ENCODE measurements at regions not wholly inside any gene's neighbourhood (a gene's known extent, or its start where the extent isn't known, plus 50 kb on each side); places are given as distances from the start of the nearest gene placed in this dataset.

DNA sequence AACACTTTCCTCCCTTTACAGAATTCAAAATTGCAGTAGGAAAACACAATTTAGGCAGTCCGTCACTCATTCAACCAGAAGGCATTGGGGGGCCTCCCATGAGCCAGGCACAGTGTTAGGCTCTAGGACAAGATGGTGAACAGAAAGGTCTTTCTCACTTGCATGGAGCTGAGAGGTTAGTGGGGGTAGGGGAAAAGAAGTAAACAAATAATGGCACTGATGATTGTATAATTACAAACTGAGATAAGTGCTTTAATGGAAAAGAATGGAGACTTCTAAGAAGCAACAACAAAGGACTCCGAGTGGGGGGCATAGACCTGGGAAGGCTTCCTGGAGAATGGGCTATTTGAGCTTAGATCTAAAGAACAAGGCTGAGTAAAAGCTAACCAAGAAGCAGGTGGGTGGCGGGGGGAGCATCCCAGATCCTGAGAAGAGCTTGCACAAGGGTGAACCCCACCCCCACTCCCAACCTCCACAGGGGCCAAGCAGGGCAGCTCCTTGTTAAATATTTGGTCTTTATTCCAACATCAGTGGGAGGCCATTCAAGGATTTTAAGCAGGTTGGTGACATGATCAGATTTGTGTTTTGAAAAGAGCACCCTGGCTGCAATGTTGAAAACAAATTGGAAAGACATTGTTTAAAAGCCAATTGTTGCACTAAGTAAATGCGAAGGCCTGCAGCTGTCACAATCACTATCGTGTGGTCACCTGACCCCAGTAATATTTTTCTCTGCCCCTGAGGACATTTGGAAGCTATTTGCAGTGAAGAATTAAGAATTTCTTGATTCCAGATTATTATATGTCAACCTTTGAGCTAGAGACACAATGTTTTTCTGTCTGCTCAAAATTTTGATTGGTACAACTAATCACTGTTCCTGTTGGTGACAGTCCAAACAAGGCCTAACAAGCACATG lies 73.9 kb upstream of the EFNA5 start:
- TF ChIP-seq, protein P1, sequence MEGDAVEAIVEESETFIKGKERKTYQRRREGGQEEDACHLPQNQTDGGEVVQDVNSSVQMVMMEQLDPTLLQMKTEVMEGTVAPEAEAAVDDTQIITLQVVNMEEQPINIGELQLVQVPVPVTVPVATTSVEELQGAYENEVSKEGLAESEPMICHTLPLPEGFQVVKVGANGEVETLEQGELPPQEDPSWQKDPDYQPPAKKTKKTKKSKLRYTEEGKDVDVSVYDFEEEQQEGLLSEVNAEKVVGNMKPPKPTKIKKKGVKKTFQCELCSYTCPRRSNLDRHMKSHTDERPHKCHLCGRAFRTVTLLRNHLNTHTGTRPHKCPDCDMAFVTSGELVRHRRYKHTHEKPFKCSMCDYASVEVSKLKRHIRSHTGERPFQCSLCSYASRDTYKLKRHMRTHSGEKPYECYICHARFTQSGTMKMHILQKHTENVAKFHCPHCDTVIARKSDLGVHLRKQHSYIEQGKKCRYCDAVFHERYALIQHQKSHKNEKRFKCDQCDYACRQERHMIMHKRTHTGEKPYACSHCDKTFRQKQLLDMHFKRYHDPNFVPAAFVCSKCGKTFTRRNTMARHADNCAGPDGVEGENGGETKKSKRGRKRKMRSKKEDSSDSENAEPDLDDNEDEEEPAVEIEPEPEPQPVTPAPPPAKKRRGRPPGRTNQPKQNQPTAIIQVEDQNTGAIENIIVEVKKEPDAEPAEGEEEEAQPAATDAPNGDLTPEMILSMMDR (IDR thresholded peaks at IDR 0.05): no peak
- H3K27ac Mint-ChIP-seq: no peak overlapping the region
- ATAC-seq (ENCODE audit: poor library complexity) (no peak), DNase-seq (no peak)
- Histone ChIP-seq H3K27me3 (ENCODE audit: control insufficient read depth in 1 of 2, insufficient read depth in 2 of 2, low read length in 2 of 2) (peaks cover 0 to 2% of the 10 kb centered on the region in 2 experiments), H3K9me3 (ENCODE audit: control insufficient read depth in 1 of 2, insufficient read depth in 1 of 2, low read length in 2 of 2) (no peaks in the 10 kb centered on the region), H3K4me3 (ENCODE audit: low read length) (no peak overlapping the region), H3K36me3 (ENCODE audit: insufficient read depth, low read length) (no peaks in the 10 kb centered on the region), H3K27ac (ENCODE audit: low read depth in 1 of 2, low read length in 2 of 2) (no peak overlapping the region), H3K4me1 (ENCODE audit: insufficient read depth, low read length) (no peaks in the 10 kb centered on the region)
- CTCF ChIA-PET: no interaction called here
- H3K27me3 Mint-ChIP-seq: peaks cover 6% of the 10 kb centered on the region
- no peaks in the 10 kb centered on the region for H3K36me3 Mint-ChIP-seq (ENCODE audit: low read depth)
- no peaks in the 10 kb centered on the region for H3K4me1 Mint-ChIP-seq (ENCODE audit: low read depth)
- peaks cover 2% of the 10 kb centered on the region for H3K9me3 Mint-ChIP-seq
- H3K4me3 Mint-ChIP-seq: no peak overlapping the region
- intact Hi-C loops (cut with DNase I, micrococcal nuclease): no loop called here
- POLR2A ChIA-PET: no interaction called here

DNA sequence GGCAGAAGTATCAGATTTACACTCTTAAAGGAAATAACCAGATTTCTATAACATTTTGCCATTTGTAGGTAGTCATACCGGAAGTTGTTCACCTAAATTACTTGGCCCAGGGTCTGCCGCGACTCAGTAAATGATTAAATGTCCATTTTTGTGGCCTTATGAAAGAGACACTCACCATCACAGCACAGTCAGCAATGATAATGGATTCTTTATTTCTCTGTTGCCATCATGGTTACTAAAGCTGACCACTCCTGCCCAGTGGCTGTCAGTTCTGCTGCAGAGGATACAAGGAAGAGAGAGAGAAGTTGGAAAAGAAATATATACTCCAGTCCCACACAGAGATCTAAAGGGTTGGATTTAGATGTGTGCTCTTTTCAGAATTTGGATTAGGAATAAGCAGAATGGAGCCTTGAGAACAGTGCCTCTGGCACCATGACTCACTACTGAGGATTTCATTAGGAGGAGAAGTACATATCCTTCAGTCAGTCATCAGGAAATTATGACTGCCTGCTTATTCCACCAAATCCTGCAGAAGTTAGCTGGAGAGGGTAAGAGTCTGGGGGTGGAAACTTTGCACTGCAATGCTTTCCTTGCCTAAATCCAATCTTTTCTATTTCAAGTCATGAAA lies 72.8 kb upstream of the EFNA5 start:
- Mint-ChIP-seq H3K9me3 (peaks cover 2% of the 10 kb centered on the region), H3K27ac (no peak overlapping the region), H3K36me3 (ENCODE audit: low read depth) (no peaks in the 10 kb centered on the region), H3K4me3 (no peak overlapping the region), H3K27me3 (peaks cover 4% of the 10 kb centered on the region), H3K4me1 (ENCODE audit: low read depth) (no peaks in the 10 kb centered on the region)
- H3K4me1 ChIP-seq (ENCODE audit: insufficient read depth, low read length): no peaks in the 10 kb centered on the region
- H3K27me3 ChIP-seq (ENCODE audit: control insufficient read depth in 1 of 2, insufficient read depth in 2 of 2, low read length in 2 of 2): peaks cover 0 to 2% of the 10 kb centered on the region in 2 experiments
- TF ChIP-seq, protein P1 (IDR thresholded peaks at IDR 0.05): no peak
- H3K36me3 ChIP-seq (ENCODE audit: insufficient read depth, low read length): no peaks in the 10 kb centered on the region
- POLR2A ChIA-PET: no interaction called here
- no peaks in the 10 kb centered on the region for H3K9me3 ChIP-seq (ENCODE audit: control insufficient read depth in 1 of 2, insufficient read depth in 1 of 2, low read length in 2 of 2)
- H3K4me3 ChIP-seq (ENCODE audit: low read length): no peak overlapping the region
- no peak for DNase-seq
- intact Hi-C loops (cut with DNase I, micrococcal nuclease): no loop called here
- ATAC-seq (ENCODE audit: poor library complexity): no peak
- CTCF ChIA-PET: no interaction called here
- no peak overlapping the region for H3K27ac ChIP-seq (ENCODE audit: low read depth in 1 of 2, low read length in 2 of 2)

DNA sequence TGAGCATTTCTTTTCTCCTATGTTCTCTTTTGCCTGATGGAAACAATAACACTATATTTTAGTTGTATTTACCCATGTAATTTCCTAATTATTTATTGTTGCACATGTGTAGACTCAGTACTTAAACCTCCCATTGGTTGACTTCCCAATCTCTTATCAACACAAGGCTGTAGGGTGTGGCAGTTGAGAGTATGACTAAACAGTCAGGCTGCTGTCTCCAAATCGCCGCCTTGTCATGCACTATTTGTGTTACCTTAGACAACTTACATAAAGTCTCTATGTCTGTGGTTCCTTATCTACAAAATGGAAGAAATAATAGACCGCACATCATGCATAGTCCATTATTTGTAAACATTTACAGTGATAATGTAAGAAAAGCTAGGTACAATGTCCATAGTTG lies 68.9 kb upstream of the EFNA5 start:
- ChIA-PET POLR2A (interaction anchor here (0.7 kb wide), 1 partner anchor 1755 kb away, joined by 3 read pairs; no protein-coding TSS in a partner anchor), CTCF (no interaction called here)
- no peaks in the 10 kb centered on the region for H3K4me1 ChIP-seq (ENCODE audit: insufficient read depth, low read length)
- ATAC-seq (ENCODE audit: poor library complexity) (no peak), DNase-seq (no peak)
- Mint-ChIP-seq H3K27me3 (no peaks in the 10 kb centered on the region), H3K9me3 (peaks cover 2% of the 10 kb centered on the region), H3K27ac (no peak overlapping the region), H3K4me3 (no peak overlapping the region), H3K36me3 (ENCODE audit: low read depth) (no peaks in the 10 kb centered on the region), H3K4me1 (ENCODE audit: low read depth) (no peaks in the 10 kb centered on the region)
- H3K4me3 ChIP-seq (ENCODE audit: low read length): no peak overlapping the region
- no peaks in the 10 kb centered on the region for H3K36me3 ChIP-seq (ENCODE audit: insufficient read depth, low read length)
- intact Hi-C loops (cut with DNase I, micrococcal nuclease): no loop called here
- TF ChIP-seq, protein P1 (IDR thresholded peaks at IDR 0.05): no peak
- H3K9me3 ChIP-seq (ENCODE audit: control insufficient read depth in 1 of 2, insufficient read depth in 1 of 2, low read length in 2 of 2): no peaks in the 10 kb centered on the region
- no peak overlapping the region for H3K27ac ChIP-seq (ENCODE audit: low read depth in 1 of 2, low read length in 2 of 2)
- peaks cover 0 to 2% of the 10 kb centered on the region in 2 experiments for H3K27me3 ChIP-seq (ENCODE audit: control insufficient read depth in 1 of 2, insufficient read depth in 2 of 2, low read length in 2 of 2)

Measured in CD4-positive, alpha-beta T cell (primary cell).